ENCODE measurements at regions not wholly inside any gene's neighbourhood (a gene's known extent, or its start where the extent isn't known, plus 50 kb on each side); places are given as distances from the start of the nearest gene placed in this dataset.

DNA sequence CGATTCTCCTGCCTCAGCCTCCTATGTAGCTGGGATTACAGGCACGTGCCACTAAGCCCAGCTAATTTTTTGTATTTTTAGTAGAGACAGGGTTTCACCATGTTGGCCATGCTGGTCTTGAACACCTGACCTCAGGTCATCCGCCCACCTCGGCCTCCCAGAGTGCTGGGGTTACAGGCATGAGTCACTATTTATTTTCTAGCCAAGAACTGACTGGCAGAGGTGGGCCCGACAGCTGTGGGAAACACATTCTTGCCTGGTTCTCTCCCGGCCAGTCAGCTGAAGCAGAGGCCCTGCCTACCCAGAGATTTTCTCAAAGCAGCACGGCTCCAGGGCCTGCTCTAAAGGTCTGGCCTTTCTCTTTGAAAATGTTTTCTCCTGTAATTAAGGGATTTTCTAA lies 108.0 kb downstream of the KCTD15 start:
- DNase-seq: no peak
- no peak for ATAC-seq (ENCODE audit: insufficient read depth, low read depth)

DNA sequence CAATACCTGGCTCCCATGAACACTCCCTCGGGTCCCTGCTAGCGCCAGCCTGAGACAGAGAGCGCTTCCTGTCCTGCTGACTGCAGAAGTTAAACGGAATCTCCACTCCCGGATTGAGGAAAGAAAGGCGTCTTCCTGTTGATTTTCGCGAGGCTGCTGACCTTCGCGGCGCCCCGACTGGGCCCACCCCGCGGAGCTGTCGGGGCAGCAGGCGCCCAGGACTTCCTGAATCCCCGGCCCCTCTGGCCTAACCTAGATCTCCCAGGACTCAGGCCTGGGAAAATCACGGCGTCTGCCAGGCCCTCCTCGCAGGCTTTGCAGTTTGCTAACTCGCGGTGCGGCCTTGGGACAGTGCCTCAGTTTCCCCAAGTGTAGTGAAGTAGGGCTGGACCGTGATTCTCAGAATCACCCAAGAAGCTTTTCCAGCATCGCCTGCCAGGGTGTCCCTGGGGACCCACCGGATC lies 108.8 kb downstream of the KCTD15 start:
- Histone ChIP-seq H3K9me3 (ENCODE audit: insufficient read depth, low read length, severe bottlenecking) (no peaks in the 10 kb centered on the region), H3K79me2 (ENCODE audit: insufficient read depth, low read length) (no peaks in the 10 kb centered on the region), H3K36me3 (ENCODE audit: insufficient read depth, low read length) (no peaks in the 10 kb centered on the region), H3K4me2 (ENCODE audit: insufficient read depth, low read length) (no peak overlapping the region), H2AFZ (ENCODE audit: low read depth, low read length) (no peak overlapping the region), H3K4me1 (ENCODE audit: insufficient read depth, low read length) (no peaks in the 10 kb centered on the region), H3K27me3 (ENCODE audit: insufficient read depth, low read length, poor library complexity) (peaks cover 4% of the 10 kb centered on the region), H3K4me3 (ENCODE audit: low read depth in 1 of 2, low read length in 2 of 2) (no peak overlapping the region), H3K27ac (ENCODE audit: low read length) (no peak overlapping the region), H3K9ac (ENCODE audit: low read depth, low read length) (no peak overlapping the region), H4K20me1 (ENCODE audit: insufficient read depth, low read length) (no peaks in the 10 kb centered on the region)
- DNase-seq (no peak), ATAC-seq (ENCODE audit: insufficient read depth, low read depth) (no peak)
- TF ChIP-seq, protein P1, sequence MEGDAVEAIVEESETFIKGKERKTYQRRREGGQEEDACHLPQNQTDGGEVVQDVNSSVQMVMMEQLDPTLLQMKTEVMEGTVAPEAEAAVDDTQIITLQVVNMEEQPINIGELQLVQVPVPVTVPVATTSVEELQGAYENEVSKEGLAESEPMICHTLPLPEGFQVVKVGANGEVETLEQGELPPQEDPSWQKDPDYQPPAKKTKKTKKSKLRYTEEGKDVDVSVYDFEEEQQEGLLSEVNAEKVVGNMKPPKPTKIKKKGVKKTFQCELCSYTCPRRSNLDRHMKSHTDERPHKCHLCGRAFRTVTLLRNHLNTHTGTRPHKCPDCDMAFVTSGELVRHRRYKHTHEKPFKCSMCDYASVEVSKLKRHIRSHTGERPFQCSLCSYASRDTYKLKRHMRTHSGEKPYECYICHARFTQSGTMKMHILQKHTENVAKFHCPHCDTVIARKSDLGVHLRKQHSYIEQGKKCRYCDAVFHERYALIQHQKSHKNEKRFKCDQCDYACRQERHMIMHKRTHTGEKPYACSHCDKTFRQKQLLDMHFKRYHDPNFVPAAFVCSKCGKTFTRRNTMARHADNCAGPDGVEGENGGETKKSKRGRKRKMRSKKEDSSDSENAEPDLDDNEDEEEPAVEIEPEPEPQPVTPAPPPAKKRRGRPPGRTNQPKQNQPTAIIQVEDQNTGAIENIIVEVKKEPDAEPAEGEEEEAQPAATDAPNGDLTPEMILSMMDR (IDR thresholded peaks at IDR 0.05; ENCODE audit: borderline replicate concordance, extremely low read depth, low read length, poor library complexity, severe bottlenecking): no peak
- no peak for TF ChIP-seq EZH2 (IDR thresholded peaks at IDR 0.05; ENCODE audit: borderline replicate concordance, low read depth, low read length, severe bottlenecking)

More for the DNA sequence above, 108.0 kb downstream of the KCTD15 start:
- Histone ChIP-seq H3K4me1 (ENCODE audit: insufficient read depth, low read length) (no peaks in the 10 kb centered on the region), H3K4me2 (ENCODE audit: insufficient read depth, low read length) (no peak overlapping the region), H2AFZ (ENCODE audit: low read depth, low read length) (no peak overlapping the region), H4K20me1 (ENCODE audit: insufficient read depth, low read length) (no peaks in the 10 kb centered on the region), H3K4me3 (ENCODE audit: low read depth in 1 of 2, low read length in 2 of 2) (no peak overlapping the region), H3K79me2 (ENCODE audit: insufficient read depth, low read length) (no peaks in the 10 kb centered on the region), H3K36me3 (ENCODE audit: insufficient read depth, low read length) (no peaks in the 10 kb centered on the region), H3K27ac (ENCODE audit: low read length) (no peak overlapping the region), H3K27me3 (ENCODE audit: insufficient read depth, low read length, poor library complexity) (peaks cover 4% of the 10 kb centered on the region), H3K9ac (ENCODE audit: low read depth, low read length) (no peak overlapping the region), H3K9me3 (ENCODE audit: insufficient read depth, low read length, severe bottlenecking) (no peaks in the 10 kb centered on the region)
- TF ChIP-seq, protein P1 (IDR thresholded peaks at IDR 0.05; ENCODE audit: borderline replicate concordance, extremely low read depth, low read length, poor library complexity, severe bottlenecking): no peak
- no peak for TF ChIP-seq EZH2 (IDR thresholded peaks at IDR 0.05; ENCODE audit: borderline replicate concordance, low read depth, low read length, severe bottlenecking)

DNA sequence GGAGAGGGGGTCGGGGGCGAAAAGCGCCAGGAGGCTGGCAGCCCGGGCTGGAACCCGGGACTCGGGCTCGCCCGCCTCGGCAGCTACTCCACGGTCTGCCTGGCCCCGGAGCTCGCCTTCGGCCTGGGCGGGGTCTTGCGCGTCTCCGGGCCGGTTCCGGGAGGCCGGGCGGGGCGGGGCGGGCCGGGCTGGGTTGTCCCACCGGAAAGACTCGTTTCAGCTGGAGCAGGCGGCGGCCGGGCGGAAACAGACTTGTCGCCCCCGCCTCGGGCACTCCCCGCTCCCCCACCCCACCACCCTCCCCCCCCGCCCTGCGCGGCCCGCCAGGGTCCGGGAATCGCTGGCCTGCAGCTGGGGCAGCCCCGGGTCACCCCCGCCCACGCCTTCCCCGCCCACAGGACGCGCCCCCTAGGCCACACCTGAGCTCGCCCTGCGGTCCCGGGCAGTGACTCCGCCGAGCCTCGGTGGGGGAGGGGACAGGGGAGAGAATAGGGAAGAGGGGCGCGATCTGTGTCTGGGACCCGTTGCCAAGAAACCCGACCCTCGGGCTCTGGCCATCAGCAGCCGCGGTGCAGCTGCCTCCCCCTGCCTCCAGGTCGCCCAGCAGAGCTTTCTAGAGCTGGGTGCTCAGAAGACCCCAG lies 109.4 kb downstream of the KCTD15 start:
- H3K4me2 ChIP-seq (ENCODE audit: insufficient read depth, low read length): no peak overlapping the region
- no peaks in the 10 kb centered on the region for H3K79me2 ChIP-seq (ENCODE audit: insufficient read depth, low read length)
- H3K27me3 ChIP-seq (ENCODE audit: insufficient read depth, low read length, poor library complexity): peaks cover 1% of the 10 kb centered on the region
- DNase-seq (no peak), ATAC-seq (ENCODE audit: insufficient read depth, low read depth) (no peak)
- H3K9me3 ChIP-seq (ENCODE audit: insufficient read depth, low read length, severe bottlenecking): no peaks in the 10 kb centered on the region
- H2AFZ ChIP-seq (ENCODE audit: low read depth, low read length): no peak overlapping the region
- no peaks in the 10 kb centered on the region for H4K20me1 ChIP-seq (ENCODE audit: insufficient read depth, low read length)
- no peak overlapping the region for H3K4me3 ChIP-seq (ENCODE audit: low read depth in 1 of 2, low read length in 2 of 2)
- no peak overlapping the region for H3K27ac ChIP-seq (ENCODE audit: low read length)
- H3K9ac ChIP-seq (ENCODE audit: low read depth, low read length): no peak overlapping the region
- no peaks in the 10 kb centered on the region for H3K36me3 ChIP-seq (ENCODE audit: insufficient read depth, low read length)
- no peaks in the 10 kb centered on the region for H3K4me1 ChIP-seq (ENCODE audit: insufficient read depth, low read length)
- TF ChIP-seq, protein P1 (IDR thresholded peaks at IDR 0.05; ENCODE audit: borderline replicate concordance, extremely low read depth, low read length, poor library complexity, severe bottlenecking): no peak
- TF ChIP-seq EZH2 (IDR thresholded peaks at IDR 0.05; ENCODE audit: borderline replicate concordance, low read depth, low read length, severe bottlenecking): no peak
